NCI-H748 (cell line): ENCODE measurements at regions not wholly inside any gene's neighbourhood (a gene's known extent, or its start where the extent isn't known, plus 50 kb on each side); places are given as distances from the start of the nearest gene placed in this dataset.
"Not testable (repeated sequence)": the region's sequence is repeated elsewhere in the genome, so short reads cannot be mapped to it uniquely, and the experiment has no call there.

Experiments used
- DNase-seq: peaks from one replicate; lab custom pipeline; 2025; ENCODE audit not compliant: unreplicated experiment; lab: John Stamatoyannopoulos, UW

GRCh38 chr5:88092958-88093605 lies 175.6 kb downstream of the TMEM161B start:
- no peak for DNase-seq

GRCh38 chr5:88092358-88092757 lies 176.3 kb downstream of the TMEM161B start:
- no peak for DNase-seq

GRCh38 chr5:88090506-88090905 lies 178.1 kb downstream of the TMEM161B start:
- DNase-seq: no peak

- no peak for DNase-seq
These were observed 178.8 kb downstream of the TMEM161B start for GRCh38 chr5:88089719-88090390.

GRCh38 chr5:88085462-88085861 lies 183.2 kb downstream of the TMEM161B start:
- DNase-seq: no peak

GRCh38 chr5:88081877-88082276 lies 186.8 kb downstream of the TMEM161B start:
- DNase-seq: no peak

GRCh38 chr5:88063813-88064212 lies 204.8 kb downstream of the TMEM161B start:
- no peak for DNase-seq

- no peak for DNase-seq
These were observed 208.5 kb downstream of the TMEM161B start for GRCh38 chr5:88060194-88060593.

GRCh38 chr5:88058625-88059024 lies 210.0 kb downstream of the TMEM161B start:
- no peak for DNase-seq

GRCh38 chr5:88052468-88052867 lies 216.2 kb downstream of the TMEM161B start:
- DNase-seq: peak; percentile 2

- DNase-seq: no peak
These were observed 217.5 kb downstream of the TMEM161B start for GRCh38 chr5:88051148-88051547.

GRCh38 chr5:88049737-88050136 lies 218.9 kb downstream of the TMEM161B start:
- DNase-seq: no peak

GRCh38 chr5:88049156-88049555 lies 219.5 kb downstream of the TMEM161B start:
- no peak for DNase-seq

GRCh38 chr5:88045931-88046461 lies 222.6 kb downstream of the TMEM161B start:
- DNase-seq: peak; percentile 21

- no peak for DNase-seq
These were observed 223.5 kb downstream of the TMEM161B start for GRCh38 chr5:88045165-88045564.

- no peak for DNase-seq
These were observed 234.1 kb downstream of the TMEM161B start for GRCh38 chr5:88034520-88034919.

GRCh38 chr5:88033191-88033590 lies 235.5 kb downstream of the TMEM161B start:
- no peak for DNase-seq

- no peak for DNase-seq
These were observed 239.6 kb downstream of the TMEM161B start for GRCh38 chr5:88029011-88029410.

GRCh38 chr5:88021141-88021540 lies 247.5 kb downstream of the TMEM161B start:
- DNase-seq: peak; percentile 3

GRCh38 chr5:88014984-88015383 lies 253.7 kb downstream of the TMEM161B start:
- not testable (repeated sequence) for DNase-seq

GRCh38 chr5:88000877-88001276 lies 267.8 kb downstream of the TMEM161B start:
- DNase-seq: no peak

- DNase-seq: no peak
These were observed 271.0 kb downstream of the TMEM161B start for GRCh38 chr5:87997662-87998061.
